BJ (cell line): ENCODE measurements at regions not wholly inside any gene's neighbourhood (a gene's known extent, or its start where the extent isn't known, plus 50 kb on each side); places are given as distances from the start of the nearest gene placed in this dataset.
"Not testable (repeated sequence)": the region's sequence is repeated elsewhere in the genome, so short reads cannot be mapped to it uniquely, and the experiment has no call there.

ENCODE experiments used
- CTCF ChIA-PET: fragments of 350-600 bp; formaldehyde crosslinking; extraction: SDS; loops from one replicate; lab custom pipeline; 2021; ENCODE audit warnings: antibody characterized with exemption, inconsistent platforms; lab: Yijun Ruan, JAX
- POLR2A ChIA-PET: fragments of 300-600 bp; sonication (Branson Sonifier 250); formaldehyde crosslinking; extraction: SDS; loops from one replicate; lab custom pipeline; 2021; ENCODE audit warnings: antibody characterized with exemption; lab: Charles Lee
- DNase-seq: peaks from one replicate; pipeline ENCODE4 v3.0.0-alpha.2; 2011; ENCODE audit warnings: low read depth
- H3K27me3 ChIP-seq: 2 replicates; pipeline ENCODE4 v1.6.0; 2011; ENCODE audit warnings: low read length; ENCODE audit not compliant: control insufficient read depth, insufficient read depth
- H3K36me3 ChIP-seq: 2 replicates; pipeline ENCODE4 v1.5.1; 2011; ENCODE audit warnings: low read length; ENCODE audit not compliant: control insufficient read depth, insufficient read depth
- H3K4me3 ChIP-seq: 2 replicates; pipeline ENCODE4 v1.5.1; 2011; ENCODE audit warnings: low read depth, mild to moderate bottlenecking, control low read depth, low read length
- TF ChIP-seq, protein P1 (sequence below): IDR thresholded peaks from 2 replicates; pipeline ENCODE4 v1.5.1; 2011; ENCODE audit warnings: low read depth, mild to moderate bottlenecking, control low read depth, inconsistent platforms, low read length, moderate library complexity; ENCODE audit not compliant: insufficient read depth

- DNase-seq: no peak
- H3K36me3 ChIP-seq: no peaks in the 10 kb centered on the region
- H3K27me3 ChIP-seq: no peaks in the 10 kb centered on the region
- H3K4me3 ChIP-seq: no peak overlapping the region
- POLR2A ChIA-PET: no interaction called here
- CTCF ChIA-PET: no interaction called here
- TF ChIP-seq, protein P1, sequence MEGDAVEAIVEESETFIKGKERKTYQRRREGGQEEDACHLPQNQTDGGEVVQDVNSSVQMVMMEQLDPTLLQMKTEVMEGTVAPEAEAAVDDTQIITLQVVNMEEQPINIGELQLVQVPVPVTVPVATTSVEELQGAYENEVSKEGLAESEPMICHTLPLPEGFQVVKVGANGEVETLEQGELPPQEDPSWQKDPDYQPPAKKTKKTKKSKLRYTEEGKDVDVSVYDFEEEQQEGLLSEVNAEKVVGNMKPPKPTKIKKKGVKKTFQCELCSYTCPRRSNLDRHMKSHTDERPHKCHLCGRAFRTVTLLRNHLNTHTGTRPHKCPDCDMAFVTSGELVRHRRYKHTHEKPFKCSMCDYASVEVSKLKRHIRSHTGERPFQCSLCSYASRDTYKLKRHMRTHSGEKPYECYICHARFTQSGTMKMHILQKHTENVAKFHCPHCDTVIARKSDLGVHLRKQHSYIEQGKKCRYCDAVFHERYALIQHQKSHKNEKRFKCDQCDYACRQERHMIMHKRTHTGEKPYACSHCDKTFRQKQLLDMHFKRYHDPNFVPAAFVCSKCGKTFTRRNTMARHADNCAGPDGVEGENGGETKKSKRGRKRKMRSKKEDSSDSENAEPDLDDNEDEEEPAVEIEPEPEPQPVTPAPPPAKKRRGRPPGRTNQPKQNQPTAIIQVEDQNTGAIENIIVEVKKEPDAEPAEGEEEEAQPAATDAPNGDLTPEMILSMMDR: no peak
These were observed 766.7 kb downstream of the ZBBX start for GRCh38 chr3:166613365-166613764.

DNA sequence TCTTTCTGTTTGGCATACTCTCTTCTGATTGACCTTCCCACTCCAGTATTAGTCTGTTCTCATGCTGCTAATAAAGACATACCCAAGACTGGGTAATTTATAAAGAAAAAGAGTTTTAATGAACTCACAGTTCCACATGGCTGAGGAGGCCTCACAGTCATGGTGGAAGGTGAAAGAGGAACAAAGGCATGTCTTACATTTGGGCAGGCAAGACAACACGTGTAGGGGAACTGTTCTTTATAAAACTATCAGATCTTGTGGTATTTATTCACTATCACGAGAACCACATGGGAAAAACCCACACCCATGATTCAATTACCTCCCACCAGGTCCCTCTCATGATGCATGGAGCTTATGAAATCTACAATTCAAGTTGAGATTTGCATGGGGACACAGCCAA, 767.3 kb downstream of the ZBBX start:
- H3K36me3 ChIP-seq, DNase-seq, H3K27me3 ChIP-seq, POLR2A ChIA-PET, CTCF ChIA-PET, H3K4me3 ChIP-seq: not testable (repeated sequence)

- POLR2A ChIA-PET: no interaction called here
- H3K4me3 ChIP-seq: no peak overlapping the region
- H3K36me3 ChIP-seq: no peaks in the 10 kb centered on the region
- DNase-seq: no peak
- CTCF ChIA-PET: no interaction called here
- TF ChIP-seq, protein P1: no peak
- H3K27me3 ChIP-seq: no peaks in the 10 kb centered on the region
These were observed 770.8 kb upstream of the BCHE start for GRCh38 chr3:166607933-166608521.

- POLR2A ChIA-PET: no interaction called here
- TF ChIP-seq, protein P1: no peak
- Histone ChIP-seq H3K36me3 (no peaks in the 10 kb centered on the region), H3K27me3 (no peaks in the 10 kb centered on the region), H3K4me3 (no peak overlapping the region)
- CTCF ChIA-PET: no interaction called here
- no peak for DNase-seq
These were observed 769.8 kb upstream of the BCHE start for GRCh38 chr3:166606988-166607387.

DNA sequence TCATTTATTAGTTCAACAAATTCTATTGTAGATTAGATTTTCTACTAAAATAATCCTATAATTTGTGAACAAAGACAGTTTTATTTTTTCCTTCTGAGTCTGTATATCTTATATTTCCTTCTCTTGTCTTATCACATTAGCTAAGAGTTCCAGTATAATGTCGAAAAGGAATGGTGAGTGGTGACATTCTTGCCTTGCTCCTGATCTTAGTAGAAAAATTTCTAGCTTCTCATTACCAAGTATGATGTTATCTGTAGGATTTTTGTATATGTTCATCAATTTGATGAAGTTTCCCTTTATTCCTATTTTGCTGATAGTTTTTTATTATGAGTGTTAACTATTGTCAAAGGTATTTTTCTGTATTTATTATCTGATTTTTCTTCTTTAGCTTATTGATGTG, 756.6 kb upstream of the BCHE start:
- ChIA-PET POLR2A (no interaction called here), CTCF (no interaction called here)
- no peak for DNase-seq
- H3K4me3 ChIP-seq: no peak overlapping the region
- TF ChIP-seq, protein P1: no peak
- H3K27me3 ChIP-seq: no peaks in the 10 kb centered on the region
- no peaks in the 10 kb centered on the region for H3K36me3 ChIP-seq

GRCh38 chr3:166582236-166582635, 745.0 kb upstream of the BCHE start:
- no peaks in the 10 kb centered on the region for H3K36me3 ChIP-seq
- no peaks in the 10 kb centered on the region for H3K27me3 ChIP-seq
- H3K4me3 ChIP-seq: no peak overlapping the region
- ChIA-PET POLR2A (no interaction called here), CTCF (no interaction called here)
- TF ChIP-seq, protein P1: no peak
- DNase-seq: no peak
